Neuron (in vitro differentiated cells): ENCODE measurements at regions not wholly inside any gene's neighbourhood (a gene's known extent, or its start where the extent isn't known, plus 50 kb on each side); places are given as distances from the start of the nearest gene placed in this dataset.

Experiments
- H2AFZ ChIP-seq: one replicate; pipeline ENCODE4 v1.6.1; 2013; ENCODE audit warnings: low read depth, mild to moderate bottlenecking, inconsistent platforms, low read length, moderate library complexity
- H3K27me3 ChIP-seq: one replicate; pipeline ENCODE4 v1.6.1; 2013; ENCODE audit warnings: low read length; ENCODE audit not compliant: insufficient read depth
- H3K36me3 ChIP-seq: one replicate; pipeline ENCODE4 v1.6.1; 2013; ENCODE audit warnings: low read length; ENCODE audit not compliant: insufficient read depth
- H3K4me1 ChIP-seq: one replicate; pipeline ENCODE4 v1.6.1; 2013; ENCODE audit warnings: low read length; ENCODE audit not compliant: insufficient read depth
- H3K4me3 ChIP-seq: 2 replicates; pipeline ENCODE4 v1.5.1; 2013; ENCODE audit warnings: mild to moderate bottlenecking, low read length, moderate library complexity
- H3K9me3 ChIP-seq: one replicate; pipeline ENCODE4 v1.6.1; 2013; ENCODE audit warnings: low read length

GRCh38 chr11:116310226-116310625, 462.6 kb downstream of the BUD13 start:
- no peaks in the 10 kb centered on the region for H3K27me3 ChIP-seq
- H3K4me1 ChIP-seq: no peaks in the 10 kb centered on the region
- no peaks in the 10 kb centered on the region for H3K9me3 ChIP-seq
- no peak overlapping the region for H2AFZ ChIP-seq
- no peak overlapping the region for H3K4me3 ChIP-seq
- no peaks in the 10 kb centered on the region for H3K36me3 ChIP-seq

GRCh38 chr11:116309446-116309845, 463.3 kb downstream of the BUD13 start:
- no peak overlapping the region for H3K4me3 ChIP-seq
- H2AFZ ChIP-seq: no peak overlapping the region
- no peaks in the 10 kb centered on the region for H3K4me1 ChIP-seq
- no peaks in the 10 kb centered on the region for H3K36me3 ChIP-seq
- no peaks in the 10 kb centered on the region for H3K9me3 ChIP-seq
- no peaks in the 10 kb centered on the region for H3K27me3 ChIP-seq

GRCh38 chr11:116302756-116303155, 470.0 kb downstream of the BUD13 start:
- no peak overlapping the region for H3K4me3 ChIP-seq
- no peaks in the 10 kb centered on the region for H3K9me3 ChIP-seq
- no peaks in the 10 kb centered on the region for H3K4me1 ChIP-seq
- H3K36me3 ChIP-seq: no peaks in the 10 kb centered on the region
- no peaks in the 10 kb centered on the region for H3K27me3 ChIP-seq
- H2AFZ ChIP-seq: no peak overlapping the region

- Histone ChIP-seq H3K9me3 (no peaks in the 10 kb centered on the region), H3K4me3 (no peak overlapping the region), H3K36me3 (no peaks in the 10 kb centered on the region), H3K4me1 (no peaks in the 10 kb centered on the region), H3K27me3 (no peaks in the 10 kb centered on the region), H2AFZ (no peak overlapping the region)
These were observed 471.6 kb downstream of the BUD13 start for GRCh38 chr11:116301141-116301540.

GRCh38 chr11:116300232-116300631, 472.6 kb downstream of the BUD13 start:
- H3K4me1 ChIP-seq: no peaks in the 10 kb centered on the region

GRCh38 chr11:116294630-116295029, 478.2 kb downstream of the BUD13 start:
- Histone ChIP-seq H3K4me1 (no peaks in the 10 kb centered on the region), H2AFZ (no peak overlapping the region), H3K36me3 (no peaks in the 10 kb centered on the region), H3K4me3 (no peak overlapping the region), H3K27me3 (no peaks in the 10 kb centered on the region), H3K9me3 (no peaks in the 10 kb centered on the region)

More at GRCh38 chr11:116300232-116300631, 472.6 kb downstream of the BUD13 start:
- H3K4me3 ChIP-seq: no peak overlapping the region
- H3K36me3 ChIP-seq: no peaks in the 10 kb centered on the region
- H3K27me3 ChIP-seq: no peaks in the 10 kb centered on the region
- no peak overlapping the region for H2AFZ ChIP-seq
- no peaks in the 10 kb centered on the region for H3K9me3 ChIP-seq

GRCh38 chr11:116287866-116288265, 484.9 kb downstream of the BUD13 start:
- H3K4me3 ChIP-seq: no peak overlapping the region
- H3K36me3 ChIP-seq: no peaks in the 10 kb centered on the region
- peaks cover 11% of the 10 kb centered on the region for H3K4me1 ChIP-seq
- no peak overlapping the region for H2AFZ ChIP-seq
- no peaks in the 10 kb centered on the region for H3K27me3 ChIP-seq
- H3K9me3 ChIP-seq: no peaks in the 10 kb centered on the region

GRCh38 chr11:116285026-116285425, 487.8 kb downstream of the BUD13 start:
- Histone ChIP-seq H3K9me3 (no peaks in the 10 kb centered on the region), H3K4me1 (peaks cover 11% of the 10 kb centered on the region), H2AFZ (no peak overlapping the region), H3K27me3 (no peaks in the 10 kb centered on the region), H3K4me3 (no peak overlapping the region), H3K36me3 (no peaks in the 10 kb centered on the region)

GRCh38 chr11:116283300-116283699, 489.5 kb downstream of the BUD13 start:
- no peak overlapping the region for H2AFZ ChIP-seq
- peaks cover 11% of the 10 kb centered on the region for H3K4me1 ChIP-seq
- H3K9me3 ChIP-seq: no peaks in the 10 kb centered on the region
- no peak overlapping the region for H3K4me3 ChIP-seq
- H3K27me3 ChIP-seq: no peaks in the 10 kb centered on the region
- H3K36me3 ChIP-seq: no peaks in the 10 kb centered on the region

GRCh38 chr11:116282481-116282880, 490.3 kb downstream of the BUD13 start:
- Histone ChIP-seq H3K27me3 (no peaks in the 10 kb centered on the region), H2AFZ (no peak overlapping the region), H3K4me1 (peaks cover 11% of the 10 kb centered on the region), H3K4me3 (no peak overlapping the region), H3K36me3 (no peaks in the 10 kb centered on the region), H3K9me3 (no peaks in the 10 kb centered on the region)

GRCh38 chr11:116281173-116282160, 491.3 kb downstream of the BUD13 start:
- Histone ChIP-seq H2AFZ (no peak overlapping the region), H3K27me3 (no peaks in the 10 kb centered on the region), H3K4me3 (no peak overlapping the region), H3K4me1 (peaks cover 11% of the 10 kb centered on the region), H3K9me3 (no peaks in the 10 kb centered on the region), H3K36me3 (no peaks in the 10 kb centered on the region)

- Histone ChIP-seq H3K9me3 (no peaks in the 10 kb centered on the region), H3K27me3 (no peaks in the 10 kb centered on the region), H3K4me1 (no peaks in the 10 kb centered on the region), H3K36me3 (no peaks in the 10 kb centered on the region), H2AFZ (no peak overlapping the region), H3K4me3 (no peak overlapping the region)
These were observed 493.3 kb downstream of the BUD13 start for GRCh38 chr11:116279511-116279910.

GRCh38 chr11:116278076-116278475, 494.7 kb downstream of the BUD13 start:
- Histone ChIP-seq H3K4me1 (no peaks in the 10 kb centered on the region), H3K9me3 (no peaks in the 10 kb centered on the region), H3K27me3 (no peaks in the 10 kb centered on the region), H3K36me3 (no peaks in the 10 kb centered on the region), H3K4me3 (no peak overlapping the region), H2AFZ (no peak overlapping the region)
